Erythroblast (primary cell): ENCODE measurements at regions not wholly inside any gene's neighbourhood (a gene's known extent, or its start where the extent isn't known, plus 50 kb on each side); places are given as distances from the start of the nearest gene placed in this dataset.

Source experiments
- GATA1 ChIP-seq: IDR thresholded peaks from 2 replicates; pipeline ENCODE4 v1.6.1; 2011; ENCODE audit warnings: low read depth, mild to moderate bottlenecking, control low read depth, low read length, moderate library complexity
- POLR2A ChIP-seq: IDR thresholded peaks from 2 replicates; pipeline ENCODE4 v1.6.1; 2011; ENCODE audit warnings: mild to moderate bottlenecking, low read length

DNA sequence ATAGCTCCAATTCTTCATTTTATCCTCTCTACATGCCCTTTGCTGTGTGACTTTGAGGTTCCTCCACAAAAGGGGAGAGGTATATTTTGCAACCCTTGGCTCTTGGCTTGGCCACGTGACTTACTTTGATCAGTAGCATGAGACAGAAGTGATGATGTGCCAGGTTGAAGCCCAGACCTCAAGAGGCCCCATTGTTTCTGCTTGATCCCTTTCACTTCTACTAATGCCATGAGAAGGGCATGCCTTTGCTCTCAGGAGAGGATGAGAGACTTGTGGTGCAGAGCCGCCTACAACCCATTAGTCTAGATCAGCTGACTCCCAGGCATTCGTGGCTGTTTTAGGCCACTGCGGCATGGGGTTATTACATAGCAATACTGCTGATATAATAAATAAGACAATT, 356.2 kb upstream of the SALL1 start:
- TF ChIP-seq POLR2A (no peak), GATA1 (no peak)
